KG1 (cell line): ENCODE measurements at regions not wholly inside any gene's neighbourhood (a gene's known extent, or its start where the extent isn't known, plus 50 kb on each side); places are given as distances from the start of the nearest gene placed in this dataset.
A peak's percentile ranks its signal among the peaks of the same experiment; 100 is the strongest.
"Not testable (repeated sequence)": the region's sequence is repeated elsewhere in the genome, so short reads cannot be mapped to it uniquely, and the experiment has no call there.

Experiments used
- DNase-seq: peaks from one replicate; lab custom pipeline; 2025; lab: John Stamatoyannopoulos, UW

GRCh38 chr10:46749003-46749402 lies 162.2 kb upstream of the PTPN20 start:
- not testable (repeated sequence) for DNase-seq

GRCh38 chr10:46749470-46749869 lies 161.8 kb upstream of the PTPN20 start:
- DNase-seq: not testable (repeated sequence)

DNA sequence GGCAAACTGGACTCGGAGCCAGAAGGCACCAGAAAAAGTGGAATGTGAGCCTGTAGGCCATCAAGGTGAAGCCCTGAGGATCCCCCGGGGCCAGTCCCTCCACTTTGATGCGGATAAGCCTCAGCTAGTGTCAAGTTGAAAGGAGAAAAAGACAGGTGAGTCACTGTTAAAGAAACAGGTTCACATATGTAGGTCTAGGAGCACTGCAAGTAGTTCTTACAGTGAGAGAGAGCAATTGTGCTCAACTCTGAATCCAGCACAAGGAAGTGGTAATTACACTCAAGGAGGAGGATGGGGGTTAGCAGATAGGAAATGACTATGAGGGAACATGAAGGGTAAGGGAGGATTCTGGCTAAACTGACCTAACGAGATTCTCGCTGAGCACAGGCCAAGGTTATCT lies 157.5 kb upstream of the PTPN20 start:
- DNase-seq: not testable (repeated sequence)

DNA sequence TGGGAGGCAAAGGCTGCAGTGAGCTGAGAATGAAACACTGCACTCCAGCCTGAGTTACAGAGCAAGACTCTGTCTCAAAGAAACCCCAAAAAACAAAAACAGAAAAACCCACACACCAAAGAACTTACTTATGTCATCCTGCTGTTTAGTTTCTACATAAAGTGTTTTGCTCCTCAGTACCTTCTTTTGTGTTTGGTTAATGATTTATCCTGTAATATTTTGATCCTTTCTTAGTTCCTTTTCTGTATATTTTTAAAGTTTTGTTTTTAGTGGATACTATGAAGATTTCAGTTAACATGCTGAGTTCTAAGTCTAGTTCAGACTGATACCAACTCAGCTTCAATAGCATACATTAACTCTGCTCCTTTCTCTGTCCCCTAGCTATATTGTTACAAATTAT lies 149.8 kb upstream of the PTPN20 start:
- DNase-seq: not testable (repeated sequence)

- DNase-seq: not testable (repeated sequence)
Measured at GRCh38 chr10:46768515-46769291, 142.5 kb upstream of the PTPN20 start.

GRCh38 chr10:46773178-46773896 lies 137.9 kb upstream of the PTPN20 start:
- DNase-seq: not testable (repeated sequence)

DNA sequence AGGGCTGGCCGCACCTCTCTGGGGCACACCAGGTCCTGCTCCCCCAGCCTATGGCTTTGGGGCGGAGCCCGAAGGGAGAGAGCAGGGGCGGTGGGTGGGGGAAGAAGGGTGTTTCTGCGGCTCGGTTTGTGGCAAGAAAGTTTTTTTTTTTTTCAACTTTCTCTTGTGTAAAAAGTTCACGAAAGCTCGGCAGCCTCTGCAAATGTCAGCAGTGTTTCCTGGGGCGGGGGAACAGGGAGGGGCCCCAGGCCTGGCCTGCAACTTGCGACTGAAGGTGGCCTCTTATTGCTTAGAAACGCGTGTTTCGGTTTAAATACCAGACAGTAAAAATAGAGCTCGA lies 137.4 kb upstream of the PTPN20 start:
- not testable (repeated sequence) for DNase-seq

DNA sequence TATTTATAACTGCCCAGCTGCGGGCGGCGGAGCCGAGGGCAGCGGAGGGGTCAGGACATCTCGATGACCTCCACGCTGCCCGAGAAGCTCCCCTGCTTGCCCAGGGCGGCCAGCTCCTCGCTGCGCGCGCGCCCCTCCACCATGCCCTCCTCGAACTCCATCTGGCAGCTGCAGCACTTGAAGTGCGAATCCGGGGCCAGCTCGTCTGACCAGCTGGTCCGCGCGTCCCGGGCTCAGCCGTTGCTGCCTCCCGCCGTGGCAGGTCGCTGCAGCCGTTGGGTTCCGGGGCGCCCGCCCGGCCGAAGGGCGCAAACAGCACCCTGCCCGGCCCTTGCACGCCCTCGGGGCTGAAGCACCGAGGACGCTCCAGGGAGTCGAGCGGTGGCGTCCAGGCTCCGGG lies 136.9 kb upstream of the PTPN20 start:
- DNase-seq: not testable (repeated sequence)

GRCh38 chr10:46774945-46775667 lies 136.1 kb upstream of the PTPN20 start:
- not testable (repeated sequence) for DNase-seq

- DNase-seq: not testable (repeated sequence)
Measured at GRCh38 chr10:46775668-46776059, 135.6 kb upstream of the PTPN20 start.

- not testable (repeated sequence) for DNase-seq
Measured at GRCh38 chr10:46779571-46779970, 131.7 kb upstream of the PTPN20 start.

DNA sequence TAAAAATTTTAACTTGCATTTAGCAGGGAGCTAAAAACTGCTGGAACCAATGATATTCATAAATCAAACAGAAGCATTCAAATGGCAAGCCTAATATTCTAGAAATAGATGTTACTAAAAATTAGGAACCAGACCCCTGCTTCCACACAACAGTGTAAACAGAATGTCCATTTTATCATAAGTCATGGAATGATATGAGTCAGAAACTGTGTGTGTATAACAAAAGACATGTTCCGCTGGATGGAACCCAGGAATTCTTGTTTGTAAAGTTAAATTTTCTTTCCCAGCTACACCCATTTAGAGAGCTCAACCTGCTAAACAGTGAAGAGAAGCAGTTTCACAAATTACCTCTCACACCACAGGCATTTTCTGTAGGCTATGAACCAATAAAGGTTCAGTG lies 131.1 kb upstream of the PTPN20 start:
- not testable (repeated sequence) for DNase-seq

DNA sequence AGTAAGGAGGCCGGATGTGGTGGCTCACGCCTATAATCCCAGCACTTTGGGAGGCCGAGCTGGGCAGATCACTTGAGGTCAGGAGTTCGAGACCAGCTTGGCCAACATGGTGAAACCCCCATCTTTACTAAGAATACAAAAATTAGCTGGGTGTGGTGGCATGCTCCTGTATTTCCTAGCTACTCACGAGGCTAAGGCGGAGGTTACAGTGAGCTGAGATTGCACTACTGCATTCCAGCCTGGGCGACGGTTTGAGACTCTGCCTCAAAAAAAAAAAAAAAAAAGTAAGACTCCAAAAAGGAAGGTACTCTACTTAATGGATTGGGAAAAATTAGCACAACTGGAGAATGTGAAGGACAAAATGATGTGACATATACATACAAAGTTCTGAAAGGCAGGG lies 130.2 kb upstream of the PTPN20 start:
- DNase-seq: not testable (repeated sequence)

DNA sequence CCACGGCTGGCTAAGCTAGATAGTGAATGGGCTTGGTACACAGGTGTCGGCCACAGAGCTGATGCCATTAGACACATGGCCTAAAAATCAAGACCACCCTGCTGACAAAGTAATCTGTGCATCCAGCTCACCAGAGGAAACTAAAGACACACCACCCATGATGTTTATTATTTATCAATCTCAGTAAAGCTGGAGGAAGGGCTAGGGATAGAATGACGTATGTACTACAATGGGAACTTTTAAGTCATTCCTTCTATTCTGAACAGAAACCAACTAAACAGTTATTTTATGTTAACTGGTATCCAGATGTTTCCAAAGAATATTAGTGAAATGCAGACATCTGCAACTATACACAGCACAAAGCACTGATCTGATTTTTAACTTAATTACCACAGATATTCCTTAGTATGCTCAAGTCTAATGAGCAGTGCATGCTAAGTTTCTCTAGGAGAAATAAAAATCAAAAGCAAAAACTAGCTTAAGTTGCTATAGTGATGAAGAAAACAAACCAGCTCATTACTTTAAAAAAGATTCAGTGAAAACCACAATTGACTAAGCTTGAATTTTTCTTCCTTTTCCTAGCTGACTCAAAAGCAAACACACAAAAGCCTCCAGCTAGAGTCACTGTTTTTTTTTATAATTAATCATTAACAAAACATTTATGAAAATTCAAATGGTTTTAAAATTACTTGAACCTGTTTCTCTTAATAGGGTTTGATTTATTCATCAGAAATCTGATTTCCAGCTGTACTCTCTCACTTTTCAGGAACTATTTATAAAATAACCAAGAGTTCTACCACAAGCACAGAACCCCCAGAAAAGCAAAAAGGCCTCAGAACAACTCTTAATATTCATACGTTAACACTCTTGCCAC lies 129.0 kb upstream of the PTPN20 start:
- DNase-seq: not testable (repeated sequence)

GRCh38 chr10:46784665-46785064 lies 126.6 kb upstream of the PTPN20 start:
- not testable (repeated sequence) for DNase-seq

GRCh38 chr10:46786125-46786517 lies 125.1 kb upstream of the PTPN20 start:
- DNase-seq: not testable (repeated sequence)

- DNase-seq: peak; percentile 2
Measured at GRCh38 chr10:46786518-46787320, 124.5 kb upstream of the PTPN20 start.

GRCh38 chr10:46787321-46787615 lies 124.0 kb upstream of the PTPN20 start:
- DNase-seq: peak; percentile 10

DNA sequence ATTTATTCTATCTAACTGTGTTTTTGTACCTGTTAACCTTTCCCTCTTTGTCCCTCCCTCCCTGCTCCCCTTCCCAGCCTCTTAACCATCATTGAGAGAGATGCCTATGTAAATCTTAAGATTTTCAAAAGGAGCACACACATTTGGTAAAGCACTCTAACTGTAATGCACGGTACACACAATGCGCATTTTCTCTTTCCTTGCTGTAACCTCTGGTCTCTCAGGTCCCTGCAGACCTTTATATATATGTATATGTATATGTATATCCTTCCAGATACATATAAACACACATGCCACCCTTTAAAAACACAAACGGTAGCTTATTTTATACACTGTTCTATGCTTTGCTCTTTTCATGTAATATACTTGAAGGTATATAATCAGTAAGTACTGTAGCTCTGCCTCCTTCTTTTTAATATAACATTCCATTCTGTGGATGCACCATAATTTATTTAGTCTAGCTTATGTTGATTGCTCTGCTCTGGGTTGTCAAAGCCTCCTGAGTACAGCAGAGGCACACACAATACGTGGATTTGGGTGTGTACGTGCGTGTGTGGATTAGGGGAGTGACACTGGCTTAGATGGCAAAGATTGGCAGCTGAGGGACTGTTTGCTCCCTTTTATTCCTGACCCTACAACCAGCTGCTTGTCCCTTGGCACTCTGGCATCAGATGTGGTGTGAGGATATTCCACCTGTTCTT lies 118.4 kb upstream of the PTPN20 start:
- DNase-seq: not testable (repeated sequence)

- not testable (repeated sequence) for DNase-seq
Measured at GRCh38 chr10:46796351-46796750, 114.9 kb upstream of the PTPN20 start.
